NT2/D1 (cell line): ENCODE measurements at regions not wholly inside any gene's neighbourhood (a gene's known extent, or its start where the extent isn't known, plus 50 kb on each side); places are given as distances from the start of the nearest gene placed in this dataset.

Experiments
- SUZ12 ChIP-seq: IDR thresholded peaks from 2 replicates; pipeline ENCODE4 v1.6.1; 2011; ENCODE audit not compliant: insufficient read length, insufficient read depth; ENCODE audit errors: extremely low read depth
- YY1 ChIP-seq: IDR thresholded peaks from 2 replicates; pipeline ENCODE4 v1.6.1; 2011; ENCODE audit not compliant: insufficient read length, insufficient read depth
- ZNF274 ChIP-seq: IDR thresholded peaks from 2 replicates; pipeline ENCODE4 v1.6.1; 2011; ENCODE audit warnings: mild to moderate bottlenecking, low read depth, low read length

DNA sequence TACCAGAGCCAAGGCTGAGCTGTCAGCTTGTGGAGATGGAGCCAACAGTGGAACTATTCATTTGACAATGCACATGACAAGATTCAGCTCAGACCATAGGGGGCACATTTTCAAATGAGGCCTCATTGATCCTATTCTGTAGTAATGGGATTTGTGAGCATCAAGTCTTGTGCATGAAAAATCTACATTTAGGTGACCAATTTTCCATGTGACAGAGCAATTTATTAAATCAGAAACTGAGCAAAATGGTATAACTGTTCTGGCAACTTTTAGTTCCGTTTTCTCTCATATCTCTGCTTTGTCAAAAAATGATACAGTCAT is 108.5 kb upstream of the PCDH18 start:
- TF ChIP-seq YY1, result no peak
- TF ChIP-seq SUZ12, result no peak
- no peak for TF ChIP-seq ZNF274
